ENCODE measurements at regions not wholly inside any gene's neighbourhood (a gene's known extent, or its start where the extent isn't known, plus 50 kb on each side); places are given as distances from the start of the nearest gene placed in this dataset.

DNA sequence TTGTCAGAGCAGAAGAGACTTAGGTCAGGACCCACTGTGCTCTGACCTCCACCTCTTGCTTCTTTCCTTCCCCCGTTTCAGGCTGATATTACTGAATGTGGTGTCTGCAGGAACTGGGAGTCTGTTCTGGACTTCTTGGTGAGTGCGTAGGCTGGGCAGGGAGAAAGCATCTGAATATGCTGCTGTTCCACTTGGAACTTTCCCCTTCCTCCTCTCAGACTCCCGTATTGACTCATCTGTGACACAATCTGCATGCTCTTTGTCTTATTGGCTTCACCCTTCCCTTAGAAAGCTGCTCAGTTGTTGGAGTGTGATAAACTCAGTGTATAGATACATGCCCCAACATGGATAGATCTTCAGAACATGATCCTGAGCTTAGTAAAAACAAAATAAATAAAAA lies 137.6 kb upstream of the HABP2 start:
- TF ChIP-seq, protein P1, sequence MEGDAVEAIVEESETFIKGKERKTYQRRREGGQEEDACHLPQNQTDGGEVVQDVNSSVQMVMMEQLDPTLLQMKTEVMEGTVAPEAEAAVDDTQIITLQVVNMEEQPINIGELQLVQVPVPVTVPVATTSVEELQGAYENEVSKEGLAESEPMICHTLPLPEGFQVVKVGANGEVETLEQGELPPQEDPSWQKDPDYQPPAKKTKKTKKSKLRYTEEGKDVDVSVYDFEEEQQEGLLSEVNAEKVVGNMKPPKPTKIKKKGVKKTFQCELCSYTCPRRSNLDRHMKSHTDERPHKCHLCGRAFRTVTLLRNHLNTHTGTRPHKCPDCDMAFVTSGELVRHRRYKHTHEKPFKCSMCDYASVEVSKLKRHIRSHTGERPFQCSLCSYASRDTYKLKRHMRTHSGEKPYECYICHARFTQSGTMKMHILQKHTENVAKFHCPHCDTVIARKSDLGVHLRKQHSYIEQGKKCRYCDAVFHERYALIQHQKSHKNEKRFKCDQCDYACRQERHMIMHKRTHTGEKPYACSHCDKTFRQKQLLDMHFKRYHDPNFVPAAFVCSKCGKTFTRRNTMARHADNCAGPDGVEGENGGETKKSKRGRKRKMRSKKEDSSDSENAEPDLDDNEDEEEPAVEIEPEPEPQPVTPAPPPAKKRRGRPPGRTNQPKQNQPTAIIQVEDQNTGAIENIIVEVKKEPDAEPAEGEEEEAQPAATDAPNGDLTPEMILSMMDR (IDR thresholded peaks at IDR 0.05) = no peak
- no peak for TF ChIP-seq POLR2A (IDR thresholded peaks at IDR 0.05)

Data from right lobe of liver (tissue), 4 donors.